IMR-90 (cell line): ENCODE measurements at regions not wholly inside any gene's neighbourhood (a gene's known extent, or its start where the extent isn't known, plus 50 kb on each side); places are given as distances from the start of the nearest gene placed in this dataset.

Source experiments
- ATAC-seq: fragments of 200-7000 bp; cut with Tn5 transposase; 2 replicates; pipeline ENCODE4 v1.9.1; 2020; ENCODE audit warnings: low read depth, mild to moderate bottlenecking, moderate library complexity
- BruUV-seq: library from RNA; stranded (reverse); fragments of 400-500 nt; replicated peaks from 2 replicates; lab custom pipeline; 2021; lab: Mats Ljungman, UMichigan
- CTCF ChIA-PET: fragments of 300-600 bp; formaldehyde crosslinking; extraction: SDS; loops from one replicate; lab custom pipeline; 2021; ENCODE audit warnings: antibody characterized with exemption; lab: Yijun Ruan, JAX
- POLR2A ChIA-PET: fragments of 300-600 bp; sonication (Branson Sonifier 250); formaldehyde crosslinking; loops from one replicate; lab custom pipeline; 2022; ENCODE audit warnings: antibody characterized with exemption; ENCODE audit not compliant: unreplicated experiment; lab: Charles Lee
- DNase-seq: peaks from one replicate; pipeline ENCODE4 v3.0.0; 2013
- H2AFZ ChIP-seq: replicated peaks from 2 replicates; pipeline ENCODE3; 2013; ENCODE audit warnings: low read length, mild to moderate bottlenecking; ENCODE audit not compliant: poor library complexity
- H2AK5ac ChIP-seq: 2 replicates; pipeline ENCODE4 v1.6.1; 2013; ENCODE audit warnings: low read depth, low read length, inconsistent platforms
- H2AK9ac ChIP-seq: replicated peaks from 2 replicates; pipeline ENCODE3; 2013; ENCODE audit warnings: mild to moderate bottlenecking, low read depth, low read length, moderate library complexity; ENCODE audit not compliant: poor library complexity
- H2BK120ac ChIP-seq: 2 replicates; pipeline ENCODE4 v1.6.1; 2013; ENCODE audit warnings: low read depth, low read length, inconsistent platforms
- H2BK15ac ChIP-seq: 3 replicates; pipeline ENCODE4 v1.6.1; 2013; ENCODE audit warnings: low read depth, low read length, inconsistent platforms
- H2BK20ac ChIP-seq: 2 replicates; pipeline ENCODE4 v1.6.1; 2013; ENCODE audit warnings: low read depth, mild to moderate bottlenecking, inconsistent platforms, low read length, moderate library complexity
- H2BK5ac ChIP-seq: 2 replicates; pipeline ENCODE4 v1.6.1; 2013; ENCODE audit warnings: mild to moderate bottlenecking, low read depth, low read length, inconsistent platforms; ENCODE audit not compliant: poor library complexity, severe bottlenecking
- H3K14ac ChIP-seq: replicated peaks from 2 replicates; pipeline ENCODE4 v1.6.1; 2013; ENCODE audit warnings: low read depth, low read length, inconsistent platforms
- H3K18ac ChIP-seq: 2 replicates; pipeline ENCODE4 v1.6.1; 2013; ENCODE audit warnings: low read depth, low read length, control low read depth
- H3K23ac ChIP-seq: 2 replicates; pipeline ENCODE4 v1.6.1; 2013; ENCODE audit warnings: low read depth, low read length, inconsistent platforms
- H3K27ac ChIP-seq: 2 replicates; pipeline ENCODE4 v1.5.1; 2013; ENCODE audit warnings: mild to moderate bottlenecking, control low read depth, low read length; ENCODE audit not compliant: insufficient read depth
- H3K27me3 ChIP-seq: 2 replicates; pipeline ENCODE4 v1.6.1; 2013; ENCODE audit warnings: low read length; ENCODE audit not compliant: control insufficient read depth, insufficient read depth
- H3K36me3 ChIP-seq: 2 replicates; pipeline ENCODE4 v1.6.1; 2013; ENCODE audit warnings: low read length, mixed read lengths; ENCODE audit not compliant: control insufficient read depth, insufficient read depth
- H3K4ac ChIP-seq: 2 replicates; pipeline ENCODE4 v1.6.1; 2013; ENCODE audit warnings: low read depth, low read length, inconsistent platforms
- H3K4me1 ChIP-seq: 2 replicates; pipeline ENCODE4 v1.6.1; 2013; ENCODE audit warnings: low read length, mixed read lengths; ENCODE audit not compliant: control insufficient read depth, insufficient read depth
- H3K4me2 ChIP-seq: 2 replicates; pipeline ENCODE4 v1.6.1; 2013; ENCODE audit warnings: low read depth, mild to moderate bottlenecking, control low read depth, low read length, moderate library complexity
- H3K4me3 ChIP-seq: 2 replicates; pipeline ENCODE4 v1.5.1; 2013; ENCODE audit warnings: low read depth, mild to moderate bottlenecking, control low read depth, low read length, moderate library complexity; ENCODE audit not compliant: insufficient read depth
- H3K56ac ChIP-seq: 2 replicates; pipeline ENCODE4 v1.6.1; 2013; ENCODE audit warnings: low read length, inconsistent platforms; ENCODE audit not compliant: insufficient read depth; ENCODE audit errors: extremely low read depth
- H3K79me1 ChIP-seq, 2 experiments: 2 replicates each; pipeline ENCODE4 v1.6.1; 2013; ENCODE audit warnings: low read length in 2 of 2, inconsistent platforms in 1 of 2, low read depth in 1 of 2
- H3K9ac ChIP-seq: 2 replicates; pipeline ENCODE4 v1.6.1; 2013; ENCODE audit warnings: low read depth, low read length, control low read depth
- H3K9me1 ChIP-seq: 2 replicates; pipeline ENCODE4 v1.6.1; 2013; ENCODE audit warnings: low read length, inconsistent platforms; ENCODE audit not compliant: insufficient read depth
- H3K9me3 ChIP-seq: 2 replicates; pipeline ENCODE4 v1.6.1; 2013; ENCODE audit warnings: low read length; ENCODE audit not compliant: control insufficient read depth, insufficient read depth
- H4K20me1 ChIP-seq: 2 replicates; pipeline ENCODE4 v1.6.1; 2013; ENCODE audit warnings: low read length, inconsistent platforms; ENCODE audit not compliant: insufficient read depth
- H4K5ac ChIP-seq: 2 replicates; pipeline ENCODE4 v1.6.1; 2013; ENCODE audit warnings: mild to moderate bottlenecking, low read depth, low read length, control low read depth
- H4K8ac ChIP-seq, 2 experiments: 2 replicates each; pipeline ENCODE4 v1.6.1; 2013; ENCODE audit warnings: low read depth in 2 of 2, low read length in 2 of 2, control low read depth in 1 of 2, inconsistent platforms in 1 of 2
- H4K91ac ChIP-seq: 2 replicates; pipeline ENCODE4 v1.6.1; 2013; ENCODE audit warnings: low read depth, low read length, inconsistent platforms; ENCODE audit not compliant: insufficient read depth
- BHLHE40 ChIP-seq: fragments of 150-350 bp; IDR thresholded peaks from 2 replicates; pipeline ENCODE4 v1.6.1; 2016; ENCODE audit warnings: mild to moderate bottlenecking, low read depth, low read length
- CHD1 ChIP-seq: IDR thresholded peaks from 2 replicates; pipeline ENCODE4 v1.6.1; 2012; ENCODE audit warnings: low read depth, low read length, improper control_type of control experiment
- ELK1 ChIP-seq: fragments of 150-350 bp; IDR thresholded peaks from 2 replicates; pipeline ENCODE4 v1.6.1; 2016; ENCODE audit warnings: low read depth, mild to moderate bottlenecking, low read length, moderate library complexity, borderline replicate concordance
- MXI1 ChIP-seq: IDR thresholded peaks from 2 replicates; pipeline ENCODE4 v1.6.1; 2012; ENCODE audit warnings: low read depth, mild to moderate bottlenecking, low read length, moderate library complexity, borderline replicate concordance
- NFE2L2 ChIP-seq: fragments of 150-350 bp; IDR thresholded peaks from 2 replicates; pipeline ENCODE4 v1.6.1; 2016; ENCODE audit warnings: low read depth, mild to moderate bottlenecking, low read length
- RCOR1 ChIP-seq: IDR thresholded peaks from 2 replicates; pipeline ENCODE4 v1.6.1; 2012; ENCODE audit warnings: mild to moderate bottlenecking, low read length, improper control_type of control experiment; ENCODE audit not compliant: insufficient replicate concordance
- RFX5 ChIP-seq: IDR thresholded peaks from 2 replicates; pipeline ENCODE4 v1.8.0; 2012; ENCODE audit warnings: low read depth, mild to moderate bottlenecking, low read length, moderate library complexity
- USF2 ChIP-seq: fragments of 150-350 bp; IDR thresholded peaks from 2 replicates; pipeline ENCODE4 v1.6.1; 2017; ENCODE audit warnings: mild to moderate bottlenecking, antibody characterized with exemption, low read length, low read depth
- WGBS, 2 experiments: methylation state at CpG; one replicate each; pipeline versions ENCODE4 v1.1.5 to v1.1.7; 2013; ENCODE audit warnings: missing lambda C conversion rate in 2 of 2; ENCODE audit not compliant: insufficient read length in 1 of 2; ENCODE audit errors: extremely low coverage in 2 of 2; 5-methylcytosine and 5-hydroxymethylcytosine counted together
- dilution Hi-C: fragments of 300-500 bp; cut with HindIII; formaldehyde crosslinking; loops from one replicate; pipeline ENCODE4 v1.14.3; 2018; ENCODE audit warnings: low sequenced_read_pairs; ENCODE audit not compliant: unreplicated experiment
- in situ Hi-C: fragments of 300-500 bp; cut with MboI; formaldehyde crosslinking; loops from 3 replicates; pipeline ENCODE4 v1.14.3; 2019; ENCODE audit warnings: low sequenced_read_pairs, inconsistent platforms, mixed read lengths
- intact Hi-C: fragments of 100-400 bp; cut with micrococcal nuclease; formaldehyde crosslinking; loops from 2 replicates; pipeline ENCODE4 v1.10.0; 2022

- H2BK20ac ChIP-seq = no peak overlapping the region
- POLR2A ChIA-PET = no interaction called here
- no peaks in the 10 kb centered on the region for H3K9me1 ChIP-seq
- no peaks in the 10 kb centered on the region for H3K79me1 ChIP-seq
- H2AFZ ChIP-seq = no peak overlapping the region
- no peak overlapping the region for H3K56ac ChIP-seq
- ATAC-seq = no peak
- no peak overlapping the region for H3K23ac ChIP-seq
- CTCF ChIA-PET = interaction anchor here (0.6 kb wide), 1 partner anchor 13 kb away, joined by 3 read pairs; no protein-coding TSS in a partner anchor
- H3K9me3 ChIP-seq = no peaks in the 10 kb centered on the region
- in situ Hi-C loops (no loop called here), dilution Hi-C loops (no loop called here), intact Hi-C loops (no loop called here)
- no peak for DNase-seq
- no peak overlapping the region for H3K14ac ChIP-seq
- H3K4me3 ChIP-seq = no peak overlapping the region
- no peak overlapping the region for H3K4ac ChIP-seq
- H2BK5ac ChIP-seq = no peak overlapping the region
- H2BK120ac ChIP-seq = no peak overlapping the region
- no peak overlapping the region for H4K5ac ChIP-seq
- H3K27ac ChIP-seq = no peak overlapping the region
- H3K18ac ChIP-seq = no peak overlapping the region
- no peak overlapping the region for H4K8ac ChIP-seq
- no peak overlapping the region for H3K4me2 ChIP-seq
- no peak overlapping the region for H4K91ac ChIP-seq
- H2AK9ac ChIP-seq = no peak overlapping the region
- no peak overlapping the region for H2AK5ac ChIP-seq
- H3K9ac ChIP-seq = no peak overlapping the region
- H2BK15ac ChIP-seq = no peak overlapping the region
- TF ChIP-seq USF2 (no peak), RFX5 (no peak), BHLHE40 (no peak), NFE2L2 (no peak), MXI1 (no peak), ELK1 (no peak), CHD1 (no peak), RCOR1 (no peak)
- H3K36me3 ChIP-seq = no peaks in the 10 kb centered on the region
- no CpG with 5 or more reads among the region's 2 CpGs for WGBS, 2 experiments
- no peaks in the 10 kb centered on the region for H3K27me3 ChIP-seq
- BruUV-seq = no TSS peak
- H3K4me1 ChIP-seq = no peaks in the 10 kb centered on the region
- H4K20me1 ChIP-seq = no peaks in the 10 kb centered on the region
Measured at GRCh38 chr2:163417596-163418337, 318.0 kb downstream of the FIGN start.
